ENCODE measurements at regions not wholly inside any gene's neighbourhood (a gene's known extent, or its start where the extent isn't known, plus 50 kb on each side); places are given as distances from the start of the nearest gene placed in this dataset.

DNA sequence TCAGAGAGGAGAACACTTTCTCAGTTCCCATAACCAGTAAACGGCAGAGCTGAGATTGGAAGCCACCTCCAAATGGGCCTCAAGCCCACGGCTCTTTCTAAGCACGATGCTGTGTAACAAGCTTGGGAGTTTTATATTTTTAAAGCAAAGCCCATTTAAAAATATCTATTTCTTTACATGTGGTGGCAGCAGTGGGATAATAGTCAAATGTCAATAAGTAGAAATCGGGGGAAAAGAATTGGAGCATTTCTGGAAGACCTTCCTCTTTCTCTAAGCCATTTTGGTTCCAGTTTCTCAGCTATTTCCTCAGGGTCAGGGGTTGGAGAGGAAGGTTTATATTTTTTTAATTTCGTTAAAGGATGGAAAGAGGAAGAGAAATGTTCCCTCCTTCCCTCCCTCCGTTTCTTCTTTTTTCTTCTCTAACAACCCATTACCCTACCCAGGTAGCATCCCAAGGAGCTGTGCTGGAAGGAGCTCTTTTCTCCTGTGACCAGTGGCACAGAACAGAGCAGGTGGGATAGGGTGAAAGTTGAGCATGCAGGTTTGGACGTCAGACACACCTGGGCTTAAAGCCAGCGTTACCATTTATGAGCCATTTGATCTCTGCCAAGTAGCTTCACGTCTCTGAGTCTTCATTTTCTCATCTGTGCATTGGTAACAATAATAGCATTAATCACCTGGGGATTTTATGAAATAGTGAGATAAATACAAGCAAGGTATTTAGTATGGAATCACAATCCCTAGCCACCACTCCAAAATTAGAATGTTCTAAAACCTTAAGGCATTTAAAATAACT, 515.7 kb downstream of the RPS24 start:
- DNase-seq: no peak

DNA sequence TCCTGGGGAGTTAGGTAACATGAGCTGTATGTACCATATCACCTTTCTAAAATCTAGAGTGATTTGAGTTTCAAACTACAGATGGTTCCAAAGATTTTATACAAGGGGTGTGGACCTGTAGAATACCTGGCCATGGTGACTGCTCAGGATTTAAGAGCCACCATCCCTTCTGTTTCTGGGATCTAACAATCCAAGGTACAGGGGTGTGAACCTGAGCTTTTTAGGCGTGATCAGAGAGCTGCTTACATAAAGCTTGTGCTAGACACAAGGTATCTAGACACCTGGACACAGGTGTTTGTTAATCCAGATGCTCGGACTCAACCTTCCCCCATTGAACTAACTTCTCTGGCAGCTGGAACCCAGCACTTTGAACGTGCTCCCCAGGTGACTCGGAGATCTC, 516.4 kb downstream of the RPS24 start:
- no peak for DNase-seq

DNA sequence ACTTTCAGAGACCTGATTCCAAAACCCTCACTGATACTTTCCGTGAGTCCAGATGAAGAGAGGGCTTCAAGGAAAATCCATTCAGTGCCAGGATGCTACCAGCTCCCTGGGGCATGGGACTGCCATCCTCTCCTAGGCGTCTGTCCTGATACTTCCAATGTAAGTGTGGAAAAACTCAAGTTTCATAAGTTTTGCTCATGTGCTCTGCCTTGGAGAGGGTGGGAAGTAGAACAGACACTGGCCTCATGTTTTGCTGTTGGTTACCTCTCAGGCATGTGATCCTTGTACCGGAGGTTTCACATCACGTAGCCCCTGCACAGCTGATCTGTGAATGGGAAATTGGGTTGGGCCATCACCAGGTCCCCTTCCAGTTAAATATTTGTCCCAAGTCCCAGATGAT, 517.1 kb downstream of the RPS24 start:
- DNase-seq: no peak

DNA sequence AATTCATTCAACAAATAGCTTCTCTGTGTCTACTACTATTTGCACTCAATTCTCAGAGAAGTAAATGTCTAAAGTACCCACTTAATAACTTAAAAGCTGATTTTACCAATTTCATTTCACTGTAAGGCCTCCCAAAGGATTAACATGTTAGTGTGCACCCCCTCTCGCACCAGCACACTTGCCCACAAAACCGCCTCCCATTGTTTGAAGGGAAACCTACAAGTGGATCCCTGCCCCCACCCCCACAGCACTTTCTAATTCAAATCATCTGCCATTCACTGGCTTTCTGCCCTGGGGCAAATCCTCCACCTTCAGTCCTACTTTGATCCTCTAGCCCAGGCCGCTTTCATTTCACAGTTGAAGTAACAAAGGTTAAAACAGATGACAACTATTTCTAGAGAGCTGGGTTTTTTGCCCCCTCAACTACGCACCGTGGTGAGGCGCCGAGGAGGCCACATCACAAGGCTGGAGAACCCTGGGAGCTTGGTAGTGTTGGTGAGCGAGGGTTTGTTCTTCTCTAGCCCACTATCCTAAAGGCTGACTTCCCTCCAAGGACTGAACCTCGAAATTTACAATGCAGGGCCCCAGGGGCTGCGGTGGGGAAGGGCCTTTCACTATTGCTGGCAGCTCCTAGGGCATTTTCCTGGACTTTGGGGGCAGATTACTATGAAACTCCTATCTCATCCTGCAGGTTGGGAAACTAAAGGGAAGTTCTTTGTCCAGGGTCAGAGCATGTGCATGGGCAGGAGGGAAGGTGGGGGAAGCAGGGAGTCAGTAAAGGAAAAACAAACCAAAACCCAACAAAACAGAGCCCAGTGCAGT, 517.4 kb upstream of the ZMIZ1 start:
- no peak for DNase-seq

DNA sequence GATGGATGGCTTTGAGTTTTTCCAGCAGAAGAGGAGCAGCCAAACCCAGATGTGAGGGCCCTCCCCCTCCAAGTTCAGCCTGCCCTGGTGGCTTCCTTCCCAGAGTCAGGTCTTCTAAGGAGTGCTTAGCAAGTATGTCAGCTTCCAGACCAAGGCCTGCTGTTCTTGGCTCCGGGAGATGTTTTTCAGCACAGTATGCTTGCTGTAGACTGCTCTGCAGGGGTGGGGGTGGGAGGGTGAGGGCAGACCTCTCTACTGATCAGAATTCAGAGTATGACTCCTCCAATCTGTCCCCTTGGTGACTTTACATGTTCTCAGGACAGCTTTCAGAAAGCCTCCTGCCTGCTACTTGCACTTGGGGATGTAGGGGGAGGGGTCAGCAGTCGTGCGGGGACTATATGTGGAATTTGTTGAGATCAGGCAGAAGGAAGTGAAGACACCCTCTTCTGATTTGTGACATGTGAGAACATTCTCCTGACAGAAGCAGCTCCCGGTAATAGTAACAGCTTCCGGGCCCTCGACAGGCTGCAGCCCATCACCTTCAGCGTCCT, 516.4 kb upstream of the ZMIZ1 start:
- DNase-seq: no peak

DNA sequence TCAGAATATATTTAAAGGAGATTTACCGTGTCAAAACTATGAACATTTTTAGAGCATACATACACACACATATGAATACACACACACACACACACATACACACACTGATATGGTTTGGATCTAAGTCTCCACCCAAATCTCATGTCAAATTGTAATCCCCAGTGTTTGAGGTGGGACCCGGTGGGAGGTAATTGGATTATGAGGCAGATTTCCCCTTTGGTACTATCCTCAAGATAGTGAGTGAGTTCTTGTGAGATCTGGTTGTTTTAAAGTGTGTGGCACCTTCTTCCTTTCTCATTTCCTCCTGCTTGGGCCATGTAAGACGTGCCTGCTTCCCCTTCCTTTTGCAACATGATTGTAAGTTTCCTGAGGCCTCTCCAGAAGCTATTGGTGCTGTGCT, 515.0 kb upstream of the ZMIZ1 start:
- no peak for DNase-seq

DNA sequence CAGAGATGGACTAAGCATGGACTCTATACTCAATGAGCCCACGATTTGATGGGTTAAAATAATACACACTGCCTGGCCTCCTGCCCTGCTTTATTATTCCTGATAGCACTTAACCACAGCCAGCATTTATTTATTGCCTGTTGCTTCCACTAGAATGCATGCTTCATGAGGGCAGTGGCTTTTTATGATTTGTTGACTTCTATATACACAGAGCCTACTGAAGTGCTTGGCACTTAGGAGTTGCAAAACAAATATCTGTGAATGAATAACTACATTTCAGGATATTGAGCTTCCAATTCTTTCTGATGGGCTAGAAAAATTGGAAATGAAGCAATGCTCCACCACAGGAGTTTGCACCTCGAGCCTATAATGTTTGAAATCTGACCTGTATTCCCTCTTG, 513.6 kb upstream of the ZMIZ1 start:
- no peak for DNase-seq

DNA sequence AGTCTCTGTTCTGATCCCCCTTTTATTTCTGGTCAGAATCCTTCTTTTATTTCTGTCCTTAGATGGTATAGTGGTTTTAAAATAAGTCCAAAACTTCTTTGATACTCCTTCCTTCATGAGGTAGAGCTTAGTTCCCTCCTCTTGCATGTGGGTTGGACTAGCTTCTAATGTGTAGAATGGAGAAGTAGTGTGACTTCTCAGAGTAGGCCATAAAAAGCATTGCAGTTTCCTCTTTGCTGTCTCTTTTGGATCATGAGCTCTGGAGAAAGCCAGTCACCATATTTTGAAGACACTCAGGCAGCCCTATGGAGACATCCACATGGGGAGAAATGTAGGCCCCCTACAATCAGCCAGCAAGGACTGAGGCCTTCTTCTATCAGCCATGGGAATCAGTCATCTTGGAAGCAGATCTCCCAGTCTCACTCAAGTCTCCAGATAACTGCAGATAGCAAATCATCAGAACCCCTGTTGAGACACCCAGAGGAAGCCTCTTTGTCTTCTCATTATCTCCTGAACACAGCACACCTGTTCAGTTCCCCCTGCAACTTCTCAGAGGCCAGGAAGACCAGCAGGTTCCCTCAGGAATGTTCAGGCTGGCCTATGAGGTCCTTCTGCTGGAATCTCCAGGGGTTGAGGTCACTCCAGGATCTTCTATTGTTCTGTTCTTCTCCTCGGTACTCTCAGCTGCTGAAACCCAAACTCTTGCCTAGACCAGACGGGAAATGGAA, 511.9 kb upstream of the ZMIZ1 start:
- DNase-seq: no peak

DNA sequence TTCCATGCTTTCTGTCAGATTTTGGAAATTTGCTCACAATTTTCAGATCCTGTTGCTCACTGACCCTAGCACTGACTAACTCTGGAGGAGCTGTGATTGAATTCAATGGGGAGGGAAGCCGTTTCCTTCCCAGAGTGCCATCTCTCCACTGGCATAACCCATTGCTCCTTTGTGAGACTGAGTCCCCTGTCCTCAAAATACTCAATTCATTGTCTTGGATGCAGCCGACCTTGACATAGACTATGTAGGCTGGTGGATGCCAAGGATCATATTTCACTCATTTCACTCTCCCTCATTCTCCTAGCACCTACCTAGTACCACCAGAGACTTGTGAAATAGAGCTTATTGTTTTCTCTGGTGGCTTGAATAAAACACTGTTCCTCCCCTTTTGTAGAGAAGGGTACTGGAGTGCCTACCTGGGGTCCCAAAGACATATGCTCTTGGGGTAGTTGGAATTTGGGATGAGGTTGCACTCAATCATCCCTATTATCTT, 511.3 kb upstream of the ZMIZ1 start:
- no peak for DNase-seq

DNA sequence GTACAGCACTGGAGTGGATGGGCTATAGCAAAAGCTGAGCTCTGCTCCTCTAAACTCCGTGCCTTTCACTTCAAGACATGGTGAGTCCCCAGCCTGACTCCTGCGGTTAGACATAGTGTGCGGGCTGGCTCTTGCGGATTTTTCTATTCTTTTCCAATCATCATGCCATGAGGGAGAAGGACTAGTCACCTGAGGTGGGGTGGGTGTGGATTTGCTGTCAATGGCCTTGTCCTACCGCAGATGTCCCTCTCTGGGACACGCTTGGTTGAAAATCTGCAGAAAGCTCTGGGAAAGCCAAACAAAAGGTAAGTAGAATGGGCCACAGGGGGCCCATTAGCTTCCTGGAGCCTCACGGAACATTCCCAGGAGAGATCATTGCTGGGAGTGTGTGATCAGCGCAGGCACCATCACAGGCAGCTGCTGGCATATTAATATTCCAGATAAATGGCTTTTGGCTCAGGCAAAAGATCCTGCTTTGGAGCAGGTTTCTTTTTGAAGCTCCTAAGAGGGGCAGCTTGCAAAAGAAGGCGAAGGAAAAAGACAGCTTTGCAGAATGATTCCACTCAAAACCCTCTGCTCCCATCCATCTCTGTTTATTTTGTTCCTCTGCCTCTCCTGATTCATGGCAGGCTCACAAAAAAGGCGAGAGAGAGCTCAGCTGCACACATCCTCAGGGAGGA, 509.0 kb upstream of the ZMIZ1 start:
- DNase-seq: no peak

DNA sequence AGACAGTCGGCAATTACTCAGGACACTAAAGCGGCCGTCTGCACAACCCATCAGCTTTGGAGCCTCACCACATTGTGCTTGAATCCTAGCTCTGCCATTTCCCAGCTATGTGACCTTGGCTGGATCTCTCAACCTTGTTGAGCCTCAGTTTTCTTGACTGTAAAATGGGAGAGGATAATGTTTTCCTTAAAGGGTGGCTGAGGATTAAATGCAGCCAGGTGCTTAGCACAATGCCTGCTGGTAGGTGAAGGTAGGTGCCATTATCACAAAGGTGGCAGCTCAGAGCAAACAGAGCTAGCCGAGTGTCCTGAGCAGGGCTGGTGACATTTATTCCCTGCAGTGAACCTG, 508.5 kb upstream of the ZMIZ1 start:
- no peak for DNase-seq

DNA sequence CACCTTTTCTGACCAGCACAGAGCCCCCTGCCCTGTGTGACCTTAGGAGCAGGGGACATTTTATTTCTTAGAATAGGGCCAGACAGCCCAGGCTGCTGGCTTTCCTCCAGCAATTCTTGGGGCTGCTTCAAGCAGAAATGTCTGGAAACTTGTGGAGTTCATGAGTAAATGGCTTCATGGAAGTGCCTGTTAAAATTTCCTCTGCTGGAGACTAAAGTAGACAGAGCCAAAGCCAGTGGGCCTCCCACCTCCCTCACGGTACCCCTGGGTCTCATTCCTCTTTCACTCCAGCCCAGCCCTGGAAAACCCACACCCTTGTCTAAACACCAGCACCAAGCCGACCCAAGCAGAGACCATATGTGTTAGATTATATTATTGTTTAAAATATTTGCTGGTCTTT, 505.5 kb upstream of the ZMIZ1 start:
- DNase-seq: no peak

DNA sequence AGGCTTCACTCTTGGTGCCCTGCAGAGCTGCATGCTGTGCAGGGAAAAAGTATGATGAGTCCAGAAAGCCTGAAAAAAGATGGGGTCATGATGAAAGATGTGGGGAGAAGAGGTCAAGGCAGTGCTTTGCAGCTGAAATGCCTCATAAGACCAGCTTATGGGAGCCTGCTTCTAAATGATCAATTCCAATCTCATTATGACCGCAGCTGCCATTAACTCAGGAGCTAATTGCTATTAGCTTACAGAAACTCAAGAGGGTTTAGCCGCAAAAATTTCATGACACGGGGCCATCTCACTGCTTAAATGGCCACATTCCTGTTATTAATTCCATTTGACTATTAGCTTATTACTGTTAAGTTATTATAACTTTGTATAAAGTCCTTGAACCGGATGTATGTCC, 502.9 kb upstream of the ZMIZ1 start:
- no peak for DNase-seq

DNA sequence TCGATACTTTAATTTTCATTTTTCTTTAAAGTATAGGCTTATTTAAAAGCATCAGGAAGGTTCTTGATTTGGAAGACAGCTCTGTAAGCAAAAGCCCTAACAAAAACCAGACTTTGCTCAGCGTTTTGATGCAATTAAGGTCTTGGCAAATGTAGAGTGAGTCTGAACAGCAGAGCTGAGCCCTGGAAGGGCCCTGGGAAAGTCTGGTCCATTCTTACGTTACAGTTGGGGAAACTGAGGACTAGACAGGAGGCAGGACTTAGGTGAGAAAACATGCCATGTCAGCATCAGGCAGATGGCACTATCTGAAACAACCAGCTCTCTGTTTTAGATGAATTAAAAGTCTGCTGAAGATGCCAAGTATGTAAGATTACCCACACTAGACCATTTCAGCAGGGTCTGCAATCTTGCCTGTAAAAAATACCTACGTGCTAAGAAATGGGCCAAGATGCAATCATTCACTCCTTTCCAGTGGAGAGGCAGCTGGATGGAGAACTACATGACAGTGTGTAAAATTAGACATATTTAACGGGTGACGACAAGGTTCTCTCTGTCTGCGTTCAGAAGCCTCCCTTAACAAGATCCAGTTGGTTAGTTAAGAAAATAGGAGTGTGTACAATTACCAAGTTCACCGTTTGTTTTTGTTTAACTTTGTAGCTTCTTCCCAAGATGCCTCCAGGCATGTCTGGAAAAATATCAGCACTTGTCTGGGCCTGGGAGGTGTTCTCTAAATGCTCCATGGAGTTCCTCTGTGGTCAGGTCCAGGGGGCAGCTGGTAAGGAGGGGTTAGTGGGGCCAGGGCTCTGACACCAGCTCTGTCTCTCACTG, 502.3 kb upstream of the ZMIZ1 start:
- no peak for DNase-seq

DNA sequence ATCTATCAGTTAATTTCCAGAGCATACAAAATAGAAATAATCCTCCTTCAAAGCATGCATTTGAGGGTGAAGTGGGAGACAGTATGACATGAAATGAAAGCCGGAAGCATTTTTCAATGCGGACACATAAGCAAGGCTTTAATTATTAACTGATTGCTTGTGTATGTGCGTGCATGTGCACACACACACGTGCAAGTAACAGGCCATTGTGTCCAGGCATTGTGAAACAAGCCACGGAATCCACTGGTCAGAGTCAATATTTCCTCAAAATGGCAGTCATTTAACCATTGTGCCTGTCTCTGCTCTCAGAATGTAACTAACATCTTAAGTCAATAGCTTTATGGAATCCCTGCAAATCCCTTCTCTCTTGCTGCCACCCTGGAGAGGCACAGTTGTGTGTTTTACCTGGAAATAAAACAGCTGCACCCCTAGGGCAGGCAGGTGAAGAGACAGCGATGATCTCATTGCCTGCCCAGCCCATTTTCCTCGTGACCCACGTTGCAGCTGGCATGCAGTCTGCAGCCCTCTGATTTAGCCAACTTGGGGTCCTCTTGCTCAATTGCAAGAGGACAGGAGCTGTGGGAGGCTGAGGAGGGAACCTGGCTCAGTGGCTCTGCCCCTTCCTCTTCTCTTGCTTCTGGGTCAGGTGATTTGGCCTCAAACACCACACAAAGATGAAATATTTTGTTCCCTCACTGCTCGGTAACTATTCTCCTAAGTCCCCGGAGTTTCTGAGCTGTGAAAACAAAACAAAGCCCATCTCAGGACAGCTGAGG, 500.9 kb upstream of the ZMIZ1 start:
- no peak for DNase-seq

DNA sequence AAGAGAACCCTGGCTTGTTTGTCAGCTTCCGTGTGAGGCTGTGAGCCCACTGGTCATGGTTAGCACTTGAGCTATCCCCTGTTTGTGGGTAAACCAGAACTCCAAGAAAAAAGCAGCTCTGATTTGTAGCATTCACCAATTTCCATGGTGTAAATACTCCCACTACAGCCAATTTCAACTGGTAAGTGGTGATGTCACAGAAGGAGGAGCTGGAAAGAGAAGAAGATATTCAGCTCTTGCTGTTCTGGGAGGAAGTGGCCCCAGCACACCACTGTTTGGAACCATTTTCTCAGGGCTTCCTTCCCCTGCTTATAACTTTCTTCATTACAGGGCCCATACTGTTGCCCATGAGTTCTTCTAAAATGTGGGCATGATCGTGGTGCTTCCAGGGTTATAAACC, 500.1 kb upstream of the ZMIZ1 start:
- DNase-seq: no peak

DNA sequence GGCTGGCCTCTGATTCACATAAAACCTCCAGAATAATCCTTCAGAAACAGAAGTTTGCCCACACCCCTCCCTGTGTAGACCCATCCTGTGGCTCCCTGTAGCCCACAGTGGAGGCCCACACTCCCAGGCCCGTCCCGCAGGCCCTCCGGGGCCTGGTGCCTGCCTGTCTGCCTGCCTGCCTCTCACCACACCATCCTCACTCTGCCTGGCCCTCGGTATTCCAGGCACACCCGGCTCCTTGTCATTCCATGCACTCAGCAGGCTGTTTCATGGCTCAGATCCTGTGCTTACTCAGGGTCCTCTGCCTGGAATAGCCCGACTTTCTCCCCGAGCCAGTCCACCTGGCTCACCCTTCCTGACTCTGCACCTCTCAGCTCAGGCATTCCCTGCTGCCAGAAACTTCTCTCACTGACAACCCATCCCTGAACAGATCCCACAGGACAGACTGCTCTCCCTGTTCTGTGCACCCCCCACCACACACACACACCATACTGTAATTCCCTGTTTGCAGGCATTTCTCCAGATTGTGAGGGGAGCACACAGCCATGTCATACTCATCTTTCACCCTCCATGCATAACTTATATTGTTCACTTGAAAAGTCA, 498.0 kb upstream of the ZMIZ1 start:
- no peak for DNase-seq

DNA sequence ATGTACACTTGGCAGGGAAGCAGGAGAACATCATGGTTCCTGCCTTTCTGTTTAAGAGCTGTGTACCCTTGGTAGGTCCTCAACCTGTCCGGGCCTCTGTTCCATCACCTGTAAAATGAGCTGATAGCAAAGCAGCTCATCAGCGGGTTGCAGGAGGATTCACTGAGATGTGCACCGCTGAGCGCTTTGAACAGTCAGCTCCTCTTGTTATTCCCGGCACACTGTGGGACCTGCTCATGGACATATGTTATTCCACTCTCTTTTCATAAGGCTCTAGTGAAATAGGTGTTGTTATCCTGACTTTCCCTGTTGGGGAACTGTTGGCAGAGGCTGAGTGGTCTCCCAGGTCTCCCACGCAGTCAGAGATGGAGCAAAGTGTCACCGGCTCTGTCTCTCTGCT, 497.5 kb upstream of the ZMIZ1 start:
- no peak for DNase-seq

DNA sequence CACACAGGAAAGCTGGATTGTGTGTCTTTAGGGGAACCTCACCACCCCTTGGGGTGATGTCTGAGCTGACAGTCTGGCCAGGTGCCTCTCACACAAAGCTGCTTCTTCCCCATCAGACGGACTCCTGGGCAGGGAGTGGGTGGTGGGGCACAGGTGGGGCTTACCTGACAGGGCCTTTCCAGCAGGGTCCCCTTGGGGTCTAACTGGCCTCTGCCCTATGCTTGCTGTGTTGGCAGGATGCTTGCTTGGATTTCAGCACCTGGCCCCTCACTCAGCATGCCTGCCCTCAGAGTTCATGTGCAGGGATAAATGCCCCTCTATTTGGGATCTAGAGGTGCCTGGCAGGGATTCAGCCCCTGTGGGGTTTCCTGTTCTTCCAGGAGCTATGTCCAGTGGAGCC, 496.9 kb upstream of the ZMIZ1 start:
- DNase-seq: no peak

DNA sequence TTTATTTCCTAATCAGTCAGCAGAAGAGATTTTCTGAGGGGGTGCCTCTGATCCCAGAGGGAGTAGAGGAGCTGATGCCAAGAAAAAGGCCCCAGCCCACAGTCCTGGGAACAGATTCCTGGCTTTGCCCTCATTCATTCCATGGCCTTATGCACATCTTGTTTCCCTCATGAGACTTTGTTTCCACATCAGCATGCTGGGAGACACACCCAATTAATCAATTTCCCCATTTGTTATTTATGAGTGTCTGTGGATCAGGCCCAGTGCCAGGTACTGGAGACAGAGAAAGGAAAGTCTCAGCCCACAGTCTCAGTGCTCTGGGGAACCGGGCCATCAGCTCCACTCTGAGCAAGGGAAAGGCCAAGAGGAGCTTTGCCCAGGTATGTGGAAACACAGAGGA, 496.2 kb upstream of the ZMIZ1 start:
- DNase-seq: no peak

DNA sequence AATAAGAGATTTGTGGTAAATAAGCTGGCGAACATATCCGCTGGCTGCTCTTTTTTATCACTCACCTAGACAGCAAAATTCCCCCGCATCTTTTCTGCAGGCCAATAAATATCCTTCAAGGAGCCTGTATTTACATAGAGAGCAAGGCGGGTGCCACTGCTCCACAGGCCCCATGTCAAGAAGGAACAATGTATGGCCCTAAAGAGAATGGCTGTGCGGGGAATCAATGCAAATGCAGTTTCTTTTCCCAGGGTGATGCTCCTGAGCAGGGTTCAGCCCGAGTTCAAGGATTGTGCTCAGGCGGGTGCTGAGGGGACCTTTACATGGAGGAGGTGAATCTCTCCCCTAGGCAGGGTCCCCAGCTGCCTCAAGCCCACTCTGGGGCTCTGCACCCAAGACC, 494.2 kb upstream of the ZMIZ1 start:
- no peak for DNase-seq
